PC-3 (cell line): ENCODE measurements at regions not wholly inside any gene's neighbourhood (a gene's known extent, or its start where the extent isn't known, plus 50 kb on each side); places are given as distances from the start of the nearest gene placed in this dataset.

Source experiments
- CTCF ChIP-seq: fragments of 300-600 bp; sonication (generic); conservative IDR thresholded peaks from 2 replicates; pipeline ENCODE4 v1.5.1; 2017; ENCODE audit warnings: antibody characterized with exemption, low read depth, mild to moderate bottlenecking, low read length
- EZH2 ChIP-seq: fragments of 300-600 bp; sonication (generic); IDR thresholded peaks from one replicate; pipeline ENCODE4 v1.6.1; 2017; ENCODE audit warnings: antibody characterized with exemption, mild to moderate bottlenecking, low read length; ENCODE audit not compliant: unreplicated experiment
- EZH2phosphoT487 ChIP-seq: fragments of 300-600 bp; sonication (generic); IDR thresholded peaks from 2 replicates; pipeline ENCODE4 v1.6.1; 2018; ENCODE audit warnings: mild to moderate bottlenecking, antibody characterized with exemption, low read length, borderline replicate concordance

DNA sequence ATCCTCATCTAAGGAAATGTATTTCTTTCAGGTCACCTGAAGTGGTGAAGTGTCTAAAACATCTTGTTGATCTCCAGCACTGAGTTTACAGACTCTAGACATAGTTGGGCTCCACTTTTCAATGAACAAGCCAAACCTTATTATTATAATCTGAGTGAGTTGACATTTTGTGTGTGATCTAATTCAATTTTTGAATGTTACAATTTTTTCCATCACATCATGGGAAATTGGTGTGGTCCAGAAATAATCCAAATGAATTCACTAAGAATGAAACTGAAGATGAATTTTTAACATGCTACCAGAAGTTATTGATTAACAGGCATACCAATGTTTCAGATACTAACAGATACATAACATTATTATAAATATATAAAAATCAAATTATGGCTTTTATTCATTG lies 75.6 kb upstream of the EFEMP1 start:
- TF ChIP-seq CTCF (no peak), EZH2 (no peak), EZH2phosphoT487 (no peak)
